Upper lobe of right lung (tissue), 1 donor: ENCODE measurements at regions not wholly inside any gene's neighbourhood (a gene's known extent, or its start where the extent isn't known, plus 50 kb on each side); places are given as distances from the start of the nearest gene placed in this dataset.

Source experiments
- ATAC-seq: fragments of 200-7000 bp; cut with Tn5 transposase; one replicate; pipeline ENCODE4 v1.9.1; 2020; ENCODE audit warnings: mild to moderate bottlenecking, moderate library complexity
- DNase-seq: peaks from one replicate; pipeline ENCODE4 v3.0.0-alpha.2; 2020
- H3K27ac ChIP-seq: fragments of 200-600 bp; one replicate; pipeline ENCODE4 v1.8.0; 2022
- H3K27me3 ChIP-seq: fragments of 200-600 bp; one replicate; pipeline ENCODE4 v1.8.0; 2022; ENCODE audit warnings: mild to moderate bottlenecking
- H3K36me3 ChIP-seq: fragments of 200-600 bp; one replicate; pipeline ENCODE4 v1.8.0; 2022
- H3K4me1 ChIP-seq: fragments of 200-600 bp; one replicate; pipeline ENCODE4 v1.8.0; 2022
- H3K4me3 ChIP-seq: fragments of 200-600 bp; one replicate; pipeline ENCODE4 v1.8.0; 2022; ENCODE audit warnings: mild to moderate bottlenecking
- H3K9me3 ChIP-seq: fragments of 200-600 bp; one replicate; pipeline ENCODE4 v1.8.0; 2022
- intact Hi-C: fragments of 100-400 bp; cut with DNase I; formaldehyde crosslinking; loops from one replicate; pipeline ENCODE4 v1.11.0; 2022
- TF ChIP-seq, protein P1 (sequence below): fragments of 200-600 bp; IDR thresholded peaks from one replicate; pipeline ENCODE4 v1.8.0; 2022; ENCODE audit warnings: antibody characterized with exemption
- donor health status: DM: no; HTN: yes; CAD: no; lungs with severe emphysema.

DNA sequence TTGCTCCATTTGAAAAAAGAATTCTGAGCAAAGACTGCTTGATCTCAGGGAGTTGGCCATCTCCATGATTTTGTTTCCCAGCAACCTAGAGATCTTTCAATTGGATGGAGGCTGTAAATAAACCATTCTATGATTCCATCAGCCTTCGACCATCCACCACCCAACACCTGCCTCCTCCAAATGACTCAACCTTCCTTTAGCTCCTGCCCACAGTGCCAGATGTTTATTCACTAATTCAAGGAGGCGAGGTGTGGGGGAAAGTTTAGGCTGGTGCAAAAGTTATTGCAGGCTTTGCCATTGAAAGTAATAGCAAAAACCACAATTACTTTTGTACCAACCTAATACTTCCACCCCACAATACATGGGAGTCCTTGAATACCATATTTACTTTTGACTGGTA is 327.5 kb downstream of the CAAP1 start:
- intact Hi-C loops = no loop called here
- ATAC-seq = no peak
- H3K36me3 ChIP-seq = no peaks in the 10 kb centered on the region
- no peaks in the 10 kb centered on the region for H3K27me3 ChIP-seq
- H3K4me1 ChIP-seq = no peaks in the 10 kb centered on the region
- TF ChIP-seq, protein P1, sequence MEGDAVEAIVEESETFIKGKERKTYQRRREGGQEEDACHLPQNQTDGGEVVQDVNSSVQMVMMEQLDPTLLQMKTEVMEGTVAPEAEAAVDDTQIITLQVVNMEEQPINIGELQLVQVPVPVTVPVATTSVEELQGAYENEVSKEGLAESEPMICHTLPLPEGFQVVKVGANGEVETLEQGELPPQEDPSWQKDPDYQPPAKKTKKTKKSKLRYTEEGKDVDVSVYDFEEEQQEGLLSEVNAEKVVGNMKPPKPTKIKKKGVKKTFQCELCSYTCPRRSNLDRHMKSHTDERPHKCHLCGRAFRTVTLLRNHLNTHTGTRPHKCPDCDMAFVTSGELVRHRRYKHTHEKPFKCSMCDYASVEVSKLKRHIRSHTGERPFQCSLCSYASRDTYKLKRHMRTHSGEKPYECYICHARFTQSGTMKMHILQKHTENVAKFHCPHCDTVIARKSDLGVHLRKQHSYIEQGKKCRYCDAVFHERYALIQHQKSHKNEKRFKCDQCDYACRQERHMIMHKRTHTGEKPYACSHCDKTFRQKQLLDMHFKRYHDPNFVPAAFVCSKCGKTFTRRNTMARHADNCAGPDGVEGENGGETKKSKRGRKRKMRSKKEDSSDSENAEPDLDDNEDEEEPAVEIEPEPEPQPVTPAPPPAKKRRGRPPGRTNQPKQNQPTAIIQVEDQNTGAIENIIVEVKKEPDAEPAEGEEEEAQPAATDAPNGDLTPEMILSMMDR = no peak
- no peaks in the 10 kb centered on the region for H3K9me3 ChIP-seq
- DNase-seq = no peak
- no peak overlapping the region for H3K4me3 ChIP-seq
- no peak overlapping the region for H3K27ac ChIP-seq

DNA sequence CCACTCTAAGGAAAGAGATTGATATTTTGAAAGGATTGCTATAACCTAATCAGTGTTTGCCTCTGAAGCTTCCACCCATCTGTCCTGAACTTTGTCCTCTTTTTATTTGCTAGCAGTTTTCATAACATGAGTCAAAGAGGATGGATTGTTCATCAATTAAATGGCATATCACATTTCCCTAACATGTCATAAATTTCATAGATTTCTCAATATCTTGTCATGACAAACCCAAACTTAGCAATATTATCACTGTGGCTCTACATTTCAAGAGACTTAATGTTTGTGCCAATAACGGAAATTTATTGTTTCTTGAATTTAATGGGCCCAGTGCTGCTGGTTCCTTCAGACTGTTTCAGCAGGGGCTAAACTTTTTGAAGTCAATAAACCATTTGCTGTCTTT is 330.3 kb downstream of the CAAP1 start:
- intact Hi-C loops = no loop called here
- H3K4me1 ChIP-seq = no peaks in the 10 kb centered on the region
- no peak overlapping the region for H3K4me3 ChIP-seq

DNA sequence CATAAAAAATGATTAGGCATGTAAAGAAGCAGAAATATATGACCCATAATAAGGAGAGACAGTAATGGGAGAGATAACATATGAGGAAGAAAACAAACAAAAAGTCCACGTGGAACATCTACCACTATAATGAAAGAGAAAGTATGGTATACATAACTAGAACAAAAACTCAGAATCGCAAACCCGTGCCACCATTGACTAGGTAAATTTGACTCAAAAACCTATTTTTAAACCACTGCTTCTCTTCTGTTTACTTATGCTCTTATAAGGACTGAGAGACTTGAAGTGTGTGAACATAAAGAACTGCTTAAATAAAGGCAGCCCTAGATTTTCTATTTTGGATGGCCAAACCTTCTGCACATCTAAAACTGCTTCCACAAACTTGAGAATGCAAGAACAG is 330.7 kb downstream of the CAAP1 start:
- Histone ChIP-seq H3K9me3 (no peaks in the 10 kb centered on the region), H3K4me1 (no peaks in the 10 kb centered on the region), H3K4me3 (no peak overlapping the region), H3K36me3 (no peaks in the 10 kb centered on the region), H3K27ac (no peak overlapping the region), H3K27me3 (no peaks in the 10 kb centered on the region)
- intact Hi-C loops = no loop called here
- TF ChIP-seq, protein P1 = no peak
- no peak for ATAC-seq
- no peak for DNase-seq

More for the DNA sequence above, 330.3 kb downstream of the CAAP1 start:
- Histone ChIP-seq H3K27me3 (no peaks in the 10 kb centered on the region), H3K36me3 (no peaks in the 10 kb centered on the region), H3K27ac (no peak overlapping the region), H3K9me3 (no peaks in the 10 kb centered on the region)
- ATAC-seq (no peak), DNase-seq (no peak)
- TF ChIP-seq, protein P1 = no peak

DNA sequence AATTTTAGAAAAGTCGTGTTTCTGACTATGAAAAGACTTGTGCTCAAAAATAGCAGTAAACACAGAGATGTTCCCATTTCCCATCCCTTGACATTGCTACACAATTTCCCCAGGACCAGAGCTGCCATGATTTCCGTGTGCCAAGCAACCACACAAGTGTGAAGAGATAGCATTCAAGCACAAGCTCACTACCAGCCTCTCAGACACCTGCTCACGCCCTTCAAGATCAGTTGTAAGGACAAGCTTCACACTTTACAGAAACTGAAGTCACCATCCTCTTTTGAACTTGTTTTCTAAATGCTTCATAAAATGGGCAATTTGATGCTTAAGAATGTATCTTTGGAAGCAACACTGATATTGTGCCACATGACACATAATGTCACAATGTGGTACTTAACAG is 333.1 kb downstream of the CAAP1 start:
- H3K4me3 ChIP-seq = no peak overlapping the region
- H3K9me3 ChIP-seq = no peaks in the 10 kb centered on the region
- intact Hi-C loops = no loop called here
- H3K36me3 ChIP-seq = no peaks in the 10 kb centered on the region
- no peak for ATAC-seq
- H3K4me1 ChIP-seq = no peaks in the 10 kb centered on the region
- TF ChIP-seq, protein P1 = no peak
- H3K27me3 ChIP-seq = no peaks in the 10 kb centered on the region
- DNase-seq = no peak
- H3K27ac ChIP-seq = no peak overlapping the region

DNA sequence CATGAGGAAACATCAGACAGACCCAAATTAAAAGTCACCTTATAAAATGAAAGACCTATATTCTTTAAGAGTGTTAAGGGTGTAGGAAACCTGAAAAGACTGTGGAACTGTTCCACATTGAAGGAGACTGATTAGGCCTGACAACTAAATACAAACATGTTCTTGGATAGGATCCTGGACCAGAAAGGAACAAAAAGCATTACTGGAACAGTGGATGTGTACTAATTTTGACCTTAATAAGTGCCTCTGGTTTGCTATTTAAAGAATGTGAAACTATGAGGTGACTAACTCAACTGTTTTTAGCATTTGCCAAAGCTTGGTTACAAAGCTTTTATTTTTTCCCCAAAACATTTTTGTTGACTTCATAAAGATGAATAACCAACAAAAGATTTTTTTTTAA is 340.6 kb downstream of the CAAP1 start:
- Histone ChIP-seq H3K9me3 (no peaks in the 10 kb centered on the region), H3K4me3 (no peak overlapping the region), H3K36me3 (no peaks in the 10 kb centered on the region), H3K4me1 (no peaks in the 10 kb centered on the region), H3K27me3 (no peaks in the 10 kb centered on the region), H3K27ac (no peak overlapping the region)
- ATAC-seq (no peak), DNase-seq (no peak)
- TF ChIP-seq, protein P1 = no peak
- intact Hi-C loops = no loop called here

DNA sequence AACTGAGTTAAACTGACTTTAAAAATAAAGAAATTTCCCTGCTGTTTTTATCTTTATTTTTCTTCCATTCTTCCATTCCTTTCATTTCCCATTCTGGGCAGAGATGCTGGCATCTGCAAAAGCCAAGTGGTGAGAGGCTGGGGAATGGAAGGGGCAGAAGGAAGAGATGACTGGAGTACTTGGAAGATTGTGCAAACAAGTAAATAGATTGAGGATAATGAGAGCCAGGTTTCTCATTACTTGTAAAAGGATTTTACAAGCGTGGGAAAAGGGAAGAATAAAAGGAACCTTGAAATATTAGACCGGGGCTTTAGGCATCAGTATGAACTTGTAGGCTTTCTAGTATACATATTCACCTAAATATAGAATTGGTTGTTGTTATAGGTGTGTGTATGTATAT is 341.2 kb downstream of the CAAP1 start:
- no peaks in the 10 kb centered on the region for H3K4me1 ChIP-seq
- ATAC-seq (no peak), DNase-seq (no peak)
- H3K9me3 ChIP-seq = no peaks in the 10 kb centered on the region
- TF ChIP-seq, protein P1 = no peak
- H3K27me3 ChIP-seq = no peaks in the 10 kb centered on the region
- no peak overlapping the region for H3K27ac ChIP-seq
- H3K4me3 ChIP-seq = no peak overlapping the region
- intact Hi-C loops = no loop called here
- no peaks in the 10 kb centered on the region for H3K36me3 ChIP-seq
